ENCODE measurements at regions not wholly inside any gene's neighbourhood (a gene's known extent, or its start where the extent isn't known, plus 50 kb on each side); places are given as distances from the start of the nearest gene placed in this dataset.
"Not testable (repeated sequence)": the region's sequence is repeated elsewhere in the genome, so short reads cannot be mapped to it uniquely, and the experiment has no call there.

GRCh38 chr13:111064661-111065060, 50.4 kb upstream of the ARHGEF7 start:
- H3K4me3 ChIP-seq (ENCODE audit: low read depth, low read length), result no peak overlapping the region
- in situ Hi-C loops (cut with HindIII; ENCODE audit: low sequenced_read_pairs), result loop anchor here (10.0 kb wide), 1 partner anchor 120 kb away; no protein-coding TSS in a partner anchor
- TF ChIP-seq, protein P1, sequence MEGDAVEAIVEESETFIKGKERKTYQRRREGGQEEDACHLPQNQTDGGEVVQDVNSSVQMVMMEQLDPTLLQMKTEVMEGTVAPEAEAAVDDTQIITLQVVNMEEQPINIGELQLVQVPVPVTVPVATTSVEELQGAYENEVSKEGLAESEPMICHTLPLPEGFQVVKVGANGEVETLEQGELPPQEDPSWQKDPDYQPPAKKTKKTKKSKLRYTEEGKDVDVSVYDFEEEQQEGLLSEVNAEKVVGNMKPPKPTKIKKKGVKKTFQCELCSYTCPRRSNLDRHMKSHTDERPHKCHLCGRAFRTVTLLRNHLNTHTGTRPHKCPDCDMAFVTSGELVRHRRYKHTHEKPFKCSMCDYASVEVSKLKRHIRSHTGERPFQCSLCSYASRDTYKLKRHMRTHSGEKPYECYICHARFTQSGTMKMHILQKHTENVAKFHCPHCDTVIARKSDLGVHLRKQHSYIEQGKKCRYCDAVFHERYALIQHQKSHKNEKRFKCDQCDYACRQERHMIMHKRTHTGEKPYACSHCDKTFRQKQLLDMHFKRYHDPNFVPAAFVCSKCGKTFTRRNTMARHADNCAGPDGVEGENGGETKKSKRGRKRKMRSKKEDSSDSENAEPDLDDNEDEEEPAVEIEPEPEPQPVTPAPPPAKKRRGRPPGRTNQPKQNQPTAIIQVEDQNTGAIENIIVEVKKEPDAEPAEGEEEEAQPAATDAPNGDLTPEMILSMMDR (IDR thresholded peaks at IDR 0.05; ENCODE audit: low read depth, low read length, missing control alignments), result no peak
- no peak for DNase-seq (ENCODE audit: low read depth)

DNA sequence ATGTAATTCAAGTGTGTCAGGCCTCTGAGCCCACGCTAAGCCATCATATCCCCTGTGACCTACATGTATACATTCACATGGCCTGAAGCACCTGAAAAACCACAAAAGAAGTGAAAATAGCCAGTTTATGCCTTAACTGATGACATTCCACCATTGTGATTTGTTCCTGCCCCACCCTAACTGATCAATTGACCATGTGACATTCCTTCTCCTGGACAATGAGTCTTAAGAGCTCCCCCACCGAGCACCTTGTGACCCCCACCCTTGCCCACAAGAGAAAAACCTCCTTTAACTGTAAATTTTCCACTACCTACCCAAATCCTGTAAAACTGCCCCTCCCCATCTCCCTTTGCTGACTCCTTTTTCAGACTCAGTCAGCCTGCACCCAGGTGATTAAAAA, 52.1 kb upstream of the ARHGEF7 start:
- H3K4me3 ChIP-seq (ENCODE audit: low read depth, low read length), result no peak overlapping the region
- TF ChIP-seq, protein P1 (IDR thresholded peaks at IDR 0.05; ENCODE audit: low read depth, low read length, missing control alignments), result no peak
- in situ Hi-C loops (cut with HindIII; ENCODE audit: low sequenced_read_pairs), result loop anchor here (10.0 kb wide), 1 partner anchor 122 kb away; no protein-coding TSS in a partner anchor
- no peak for DNase-seq (ENCODE audit: low read depth)

DNA sequence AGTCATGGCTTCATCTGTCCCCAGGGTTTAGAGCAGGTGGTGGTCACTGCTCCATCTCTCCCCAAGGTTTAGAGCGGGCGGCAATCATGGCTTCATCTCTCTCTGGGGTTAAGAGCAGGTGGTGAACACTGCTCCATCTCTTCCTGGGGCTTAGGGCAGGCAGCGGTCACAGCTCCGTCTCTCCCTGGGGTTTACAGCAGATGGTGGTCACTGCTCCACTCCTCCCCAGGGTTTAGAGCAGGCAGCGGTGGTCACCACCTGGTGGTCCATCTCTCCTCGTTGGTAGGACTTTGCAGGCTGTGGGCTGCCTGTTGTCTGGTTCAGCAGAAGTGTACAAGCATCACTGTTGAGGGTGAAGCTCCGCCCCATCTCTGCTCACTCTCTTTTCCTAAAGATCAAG, 52.8 kb upstream of the ARHGEF7 start:
- in situ Hi-C loops (cut with HindIII; ENCODE audit: low sequenced_read_pairs), result loop anchor here (10.0 kb wide), 1 partner anchor 122 kb away; no protein-coding TSS in a partner anchor
- TF ChIP-seq, protein P1 (IDR thresholded peaks at IDR 0.05; ENCODE audit: low read depth, low read length, missing control alignments), result no peak
- H3K4me3 ChIP-seq (ENCODE audit: low read depth, low read length), result no peak overlapping the region
- no peak for DNase-seq (ENCODE audit: low read depth)

DNA sequence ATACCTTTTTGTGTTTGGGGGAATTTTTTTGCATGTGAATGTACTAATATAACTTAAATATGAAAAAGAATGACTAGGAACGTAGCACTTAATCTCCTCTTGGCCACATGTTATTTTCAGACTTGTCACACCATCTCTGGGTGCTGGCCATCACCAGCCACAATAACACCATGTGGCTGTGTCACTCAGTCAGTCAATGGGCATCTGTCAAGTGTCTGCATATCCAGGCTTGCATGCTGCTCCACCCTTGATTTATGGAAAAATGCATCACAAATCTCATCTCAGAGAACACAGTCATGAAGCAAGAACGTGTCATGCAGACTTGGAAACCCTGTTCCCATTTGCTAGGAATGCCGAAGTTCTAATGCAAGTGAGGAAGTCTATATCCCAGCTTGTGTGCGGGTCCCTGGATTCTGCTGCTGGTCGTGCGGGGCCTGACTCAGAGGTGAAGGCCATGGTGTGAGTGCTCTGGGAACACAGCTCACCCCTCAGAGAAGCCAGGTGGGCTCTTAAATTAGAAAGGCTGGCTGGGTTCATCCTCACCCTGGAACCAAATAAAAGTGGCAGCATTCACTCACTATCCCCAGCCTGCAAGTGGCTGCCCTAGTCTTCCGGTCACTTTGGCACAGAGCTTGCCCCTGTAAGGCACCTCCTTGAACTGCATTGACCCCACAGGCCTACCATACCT, 53.6 kb upstream of the ARHGEF7 start:
- no peak overlapping the region for H3K4me3 ChIP-seq (ENCODE audit: low read depth, low read length)
- TF ChIP-seq, protein P1 (IDR thresholded peaks at IDR 0.05; ENCODE audit: low read depth, low read length, missing control alignments), result no peak
- in situ Hi-C loops (cut with HindIII; ENCODE audit: low sequenced_read_pairs), result loop anchor here (10.0 kb wide), 1 partner anchor 123 kb away; no protein-coding TSS in a partner anchor
- DNase-seq (ENCODE audit: low read depth), result no peak

GRCh38 chr13:111060237-111060919, 54.7 kb upstream of the ARHGEF7 start:
- TF ChIP-seq, protein P1 (IDR thresholded peaks at IDR 0.05; ENCODE audit: low read depth, low read length, missing control alignments), result no peak
- no peak overlapping the region for H3K4me3 ChIP-seq (ENCODE audit: low read depth, low read length)
- DNase-seq (ENCODE audit: low read depth), result no peak
- in situ Hi-C loops (cut with HindIII; ENCODE audit: low sequenced_read_pairs), result loop anchor here (10.0 kb wide), 1 partner anchor 124 kb away; no protein-coding TSS in a partner anchor

DNA sequence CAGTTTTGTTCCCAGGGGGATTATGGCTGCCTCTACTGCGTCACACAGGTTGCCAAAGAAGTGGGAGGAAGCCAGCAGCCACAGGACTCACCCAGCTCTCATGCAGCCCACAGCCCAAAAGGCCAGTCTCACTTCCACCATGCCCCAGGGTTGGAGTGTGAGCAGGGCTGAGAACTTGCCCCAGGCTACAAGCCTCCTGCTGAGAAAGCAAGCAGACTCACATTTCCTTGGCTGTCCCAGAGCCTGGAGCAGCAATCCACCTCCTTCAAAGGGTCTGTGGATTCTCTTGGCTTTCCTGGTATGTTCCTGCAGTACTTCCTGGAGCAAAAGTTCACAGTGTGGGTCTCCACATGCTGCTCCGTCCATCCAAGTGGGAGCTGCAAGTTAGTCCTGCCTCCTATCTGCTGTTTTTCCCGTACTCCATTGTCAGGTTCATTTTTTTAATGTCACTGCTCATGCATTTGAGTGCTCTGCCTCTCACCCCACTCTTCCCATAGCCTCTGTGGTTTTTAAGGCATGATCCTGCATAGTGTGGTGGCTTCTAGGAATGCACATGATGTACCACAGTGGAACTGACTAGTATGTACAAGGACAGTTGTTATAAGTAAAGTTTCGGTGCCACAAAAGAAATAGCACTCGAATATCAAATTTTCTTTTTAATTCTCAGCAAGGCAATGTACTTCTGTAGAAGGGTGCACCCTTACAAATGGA, 56.2 kb upstream of the ARHGEF7 start:
- TF ChIP-seq, protein P1 (IDR thresholded peaks at IDR 0.05; ENCODE audit: low read depth, low read length, missing control alignments), result no peak
- no peak for DNase-seq (ENCODE audit: low read depth)
- H3K4me3 ChIP-seq (ENCODE audit: low read depth, low read length), result no peak overlapping the region
- in situ Hi-C loops (cut with HindIII; ENCODE audit: low sequenced_read_pairs), result no loop called here

GRCh38 chr13:111058339-111058738, 56.8 kb upstream of the ARHGEF7 start:
- in situ Hi-C loops (cut with HindIII; ENCODE audit: low sequenced_read_pairs), result not testable (repeated sequence)

GRCh38 chr13:111051726-111052232, 63.3 kb upstream of the ARHGEF7 start:
- DNase-seq (ENCODE audit: low read depth); in situ Hi-C loops (cut with HindIII; ENCODE audit: low sequenced_read_pairs); H3K4me3 ChIP-seq (ENCODE audit: low read depth, low read length): not testable (repeated sequence)

More at GRCh38 chr13:111058339-111058738, 56.8 kb upstream of the ARHGEF7 start:
- H3K4me3 ChIP-seq (ENCODE audit: low read depth, low read length); DNase-seq (ENCODE audit: low read depth): not testable (repeated sequence)

All from astrocyte of the cerebellum (primary cell).